Stimulated activated memory B cell treated with anti-CD40 and anti-IgM and Interleukin-4, amounts not matched to agents 10 μg/mL and 1 μg/mL and 100 μg/mL, for 72 hours (primary cell): ENCODE measurements at regions not wholly inside any gene's neighbourhood (a gene's known extent, or its start where the extent isn't known, plus 50 kb on each side); places are given as distances from the start of the nearest gene placed in this dataset.

Source experiments
- ATAC-seq: fragments of 150-1000 bp; cut with Tn5 transposase; 2 replicates; pipeline ENCODE4 v1.10.0; 2021
- H3K27ac Mint-ChIP-seq: one replicate; pipeline ENCODE4 v1.8.0; 2022; ENCODE audit warnings: mild to moderate bottlenecking, mixed read lengths
- H3K27me3 Mint-ChIP-seq: one replicate; pipeline ENCODE4 v1.8.0; 2022; ENCODE audit warnings: mixed read lengths
- H3K36me3 Mint-ChIP-seq: one replicate; pipeline ENCODE4 v1.8.0; 2022; ENCODE audit warnings: mixed read lengths
- H3K4me1 Mint-ChIP-seq: one replicate; pipeline ENCODE4 v1.8.0; 2022; ENCODE audit warnings: mixed read lengths
- H3K4me3 Mint-ChIP-seq: one replicate; pipeline ENCODE4 v1.8.0; 2022; ENCODE audit warnings: mild to moderate bottlenecking, moderate library complexity, mixed read lengths
- H3K9me3 Mint-ChIP-seq: one replicate; pipeline ENCODE4 v1.8.0; 2022; ENCODE audit warnings: mixed read lengths

GRCh38 chr5:39648085-39648847 is 223.5 kb upstream of the DAB2 start:
- H3K27ac Mint-ChIP-seq = no peak overlapping the region
- no peaks in the 10 kb centered on the region for H3K4me1 Mint-ChIP-seq
- ATAC-seq = no peak
- H3K27me3 Mint-ChIP-seq = no peaks in the 10 kb centered on the region
- H3K4me3 Mint-ChIP-seq = no peak overlapping the region
- no peaks in the 10 kb centered on the region for H3K36me3 Mint-ChIP-seq
- H3K9me3 Mint-ChIP-seq = no peaks in the 10 kb centered on the region

GRCh38 chr5:39640552-39640951 is 215.8 kb upstream of the DAB2 start:
- no peak overlapping the region for H3K27ac Mint-ChIP-seq
- no peak overlapping the region for H3K4me3 Mint-ChIP-seq
- ATAC-seq = peak; percentile 85
- no peaks in the 10 kb centered on the region for H3K4me1 Mint-ChIP-seq
- no peaks in the 10 kb centered on the region for H3K27me3 Mint-ChIP-seq
- no peaks in the 10 kb centered on the region for H3K36me3 Mint-ChIP-seq
- no peaks in the 10 kb centered on the region for H3K9me3 Mint-ChIP-seq

- Mint-ChIP-seq H3K27ac (no peak overlapping the region), H3K4me1 (no peaks in the 10 kb centered on the region)
- ATAC-seq = no peak
Measured at GRCh38 chr5:39639618-39640089, 214.9 kb upstream of the DAB2 start.

GRCh38 chr5:39638813-39639212 is 214.0 kb upstream of the DAB2 start:
- no peaks in the 10 kb centered on the region for H3K4me1 Mint-ChIP-seq

More at GRCh38 chr5:39639618-39640089, 214.9 kb upstream of the DAB2 start:
- Mint-ChIP-seq H3K27me3 (no peaks in the 10 kb centered on the region), H3K36me3 (no peaks in the 10 kb centered on the region), H3K9me3 (no peaks in the 10 kb centered on the region), H3K4me3 (no peak overlapping the region)

GRCh38 chr5:39633057-39633456 is 208.3 kb upstream of the DAB2 start:
- peaks cover 8% of the 10 kb centered on the region for H3K27me3 Mint-ChIP-seq
- ATAC-seq = no peak
- no peaks in the 10 kb centered on the region for H3K36me3 Mint-ChIP-seq
- H3K9me3 Mint-ChIP-seq = no peaks in the 10 kb centered on the region
- H3K4me3 Mint-ChIP-seq = no peak overlapping the region
- no peak overlapping the region for H3K27ac Mint-ChIP-seq
- H3K4me1 Mint-ChIP-seq = no peaks in the 10 kb centered on the region

More at GRCh38 chr5:39638813-39639212, 214.0 kb upstream of the DAB2 start:
- no peak overlapping the region for H3K4me3 Mint-ChIP-seq
- no peaks in the 10 kb centered on the region for H3K27me3 Mint-ChIP-seq
- ATAC-seq = no peak
- no peak overlapping the region for H3K27ac Mint-ChIP-seq
- H3K9me3 Mint-ChIP-seq = no peaks in the 10 kb centered on the region
- no peaks in the 10 kb centered on the region for H3K36me3 Mint-ChIP-seq

GRCh38 chr5:39631958-39632357 is 207.2 kb upstream of the DAB2 start:
- no peak for ATAC-seq
- Mint-ChIP-seq H3K27ac (no peak overlapping the region), H3K27me3 (peaks cover 19% of the 10 kb centered on the region), H3K36me3 (no peaks in the 10 kb centered on the region), H3K9me3 (no peaks in the 10 kb centered on the region), H3K4me1 (no peaks in the 10 kb centered on the region), H3K4me3 (no peak overlapping the region)

GRCh38 chr5:39629946-39630345 is 205.2 kb upstream of the DAB2 start:
- no peaks in the 10 kb centered on the region for H3K4me1 Mint-ChIP-seq

GRCh38 chr5:39628348-39628747 is 203.6 kb upstream of the DAB2 start:
- ATAC-seq = no peak
- H3K4me3 Mint-ChIP-seq = no peak overlapping the region
- no peaks in the 10 kb centered on the region for H3K36me3 Mint-ChIP-seq
- no peak overlapping the region for H3K27ac Mint-ChIP-seq
- H3K9me3 Mint-ChIP-seq = no peaks in the 10 kb centered on the region
- no peaks in the 10 kb centered on the region for H3K4me1 Mint-ChIP-seq
- peaks cover 26% of the 10 kb centered on the region for H3K27me3 Mint-ChIP-seq

More at GRCh38 chr5:39629946-39630345, 205.2 kb upstream of the DAB2 start:
- ATAC-seq = no peak
- Mint-ChIP-seq H3K27ac (no peak overlapping the region), H3K27me3 (peaks cover 26% of the 10 kb centered on the region), H3K36me3 (no peaks in the 10 kb centered on the region), H3K9me3 (no peaks in the 10 kb centered on the region), H3K4me3 (no peak overlapping the region)

- Mint-ChIP-seq H3K9me3 (no peaks in the 10 kb centered on the region), H3K36me3 (no peaks in the 10 kb centered on the region), H3K4me1 (no peaks in the 10 kb centered on the region), H3K27ac (no peak overlapping the region), H3K27me3 (peaks cover 42% of the 10 kb centered on the region), H3K4me3 (no peak overlapping the region)
- no peak for ATAC-seq
Measured at GRCh38 chr5:39624890-39625289, 200.1 kb upstream of the DAB2 start.

- Mint-ChIP-seq H3K4me3 (no peak overlapping the region), H3K4me1 (no peaks in the 10 kb centered on the region), H3K36me3 (no peaks in the 10 kb centered on the region), H3K27ac (no peak overlapping the region), H3K9me3 (no peaks in the 10 kb centered on the region), H3K27me3 (peaks cover 42% of the 10 kb centered on the region)
- ATAC-seq = peak; percentile 59
Measured at GRCh38 chr5:39624268-39624886, 199.6 kb upstream of the DAB2 start.

GRCh38 chr5:39623291-39623865 is 198.6 kb upstream of the DAB2 start:
- Mint-ChIP-seq H3K27ac (no peak overlapping the region), H3K4me3 (no peak overlapping the region), H3K27me3 (peaks cover 37% of the 10 kb centered on the region), H3K9me3 (no peaks in the 10 kb centered on the region), H3K4me1 (no peaks in the 10 kb centered on the region), H3K36me3 (no peaks in the 10 kb centered on the region)
- no peak for ATAC-seq

- ATAC-seq = no peak
- H3K27me3 Mint-ChIP-seq = peaks cover 26% of the 10 kb centered on the region
- H3K36me3 Mint-ChIP-seq = no peaks in the 10 kb centered on the region
- H3K4me3 Mint-ChIP-seq = no peak overlapping the region
- no peaks in the 10 kb centered on the region for H3K4me1 Mint-ChIP-seq
- no peak overlapping the region for H3K27ac Mint-ChIP-seq
- H3K9me3 Mint-ChIP-seq = no peaks in the 10 kb centered on the region
Measured at GRCh38 chr5:39622281-39622680, 197.5 kb upstream of the DAB2 start.

- Mint-ChIP-seq H3K27ac (no peak overlapping the region), H3K36me3 (no peaks in the 10 kb centered on the region), H3K4me1 (no peaks in the 10 kb centered on the region), H3K27me3 (peaks cover 16% of the 10 kb centered on the region), H3K4me3 (no peak overlapping the region), H3K9me3 (no peaks in the 10 kb centered on the region)
- ATAC-seq = no peak
Measured at GRCh38 chr5:39619168-39619818, 194.5 kb upstream of the DAB2 start.

GRCh38 chr5:39618391-39618790 is 193.6 kb upstream of the DAB2 start:
- Mint-ChIP-seq H3K27ac (no peak overlapping the region), H3K4me1 (no peaks in the 10 kb centered on the region), H3K9me3 (no peaks in the 10 kb centered on the region), H3K36me3 (no peaks in the 10 kb centered on the region), H3K27me3 (peaks cover 16% of the 10 kb centered on the region), H3K4me3 (no peak overlapping the region)
- no peak for ATAC-seq

- H3K27ac Mint-ChIP-seq = no peak overlapping the region
- H3K4me1 Mint-ChIP-seq = no peaks in the 10 kb centered on the region
- no peak for ATAC-seq
Measured at GRCh38 chr5:39616131-39616530, 191.4 kb upstream of the DAB2 start.

More at GRCh38 chr5:39616131-39616530, 191.4 kb upstream of the DAB2 start:
- no peak overlapping the region for H3K4me3 Mint-ChIP-seq
- no peaks in the 10 kb centered on the region for H3K9me3 Mint-ChIP-seq
- H3K27me3 Mint-ChIP-seq = peaks cover 17% of the 10 kb centered on the region
- H3K36me3 Mint-ChIP-seq = no peaks in the 10 kb centered on the region
